Stimulated activated effector memory CD8-positive, alpha-beta T cell treated with anti-CD3 and anti-CD28 coated beads, Interleukin-12 subunit alpha, Interleukin-12 subunit beta, amount 100 ng/mL, for 72 hours (primary cell): ENCODE measurements at regions not wholly inside any gene's neighbourhood (a gene's known extent, or its start where the extent isn't known, plus 50 kb on each side); places are given as distances from the start of the nearest gene placed in this dataset.
A peak's percentile ranks its signal among the peaks of the same experiment; 100 is the strongest.
"Not testable (repeated sequence)": the region's sequence is repeated elsewhere in the genome, so short reads cannot be mapped to it uniquely, and the experiment has no call there.

Source experiments
- ATAC-seq: fragments of 150-1000 bp; cut with Tn5 transposase; 2 replicates; pipeline ENCODE4 v1.10.0; 2021
- DNase-seq, 2 donors: peaks; one replicate each; pipeline ENCODE4 v3.0.0; 2021 to 2022; ENCODE audit warnings: low spot score in 2 of 2
- H3K27ac Mint-ChIP-seq: one replicate; pipeline ENCODE4 v1.8.0; 2022; ENCODE audit warnings: mild to moderate bottlenecking, mixed read lengths
- H3K36me3 Mint-ChIP-seq: one replicate; pipeline ENCODE4 v1.8.0; 2022; ENCODE audit warnings: mild to moderate bottlenecking, mixed read lengths
- H3K4me1 Mint-ChIP-seq: one replicate; pipeline ENCODE4 v1.8.0; 2022; ENCODE audit warnings: mixed read lengths
- H3K4me3 Mint-ChIP-seq: one replicate; pipeline ENCODE4 v1.8.0; 2022; ENCODE audit warnings: mild to moderate bottlenecking, mixed read lengths
- H3K9me3 Mint-ChIP-seq: one replicate; pipeline ENCODE4 v1.8.0; 2022; ENCODE audit warnings: mixed read lengths

GRCh38 chr12:87369161-87369560 lies 660.0 kb downstream of the C12orf50 start:
- Mint-ChIP-seq H3K4me3 (no peak overlapping the region), H3K9me3 (peaks cover 8% of the 10 kb centered on the region), H3K4me1 (no peaks in the 10 kb centered on the region), H3K27ac (no peak overlapping the region), H3K36me3 (no peaks in the 10 kb centered on the region)
- DNase-seq (no peak), ATAC-seq (no peak)

GRCh38 chr12:87368259-87368658 lies 660.9 kb downstream of the C12orf50 start:
- no peak for DNase-seq
- Mint-ChIP-seq H3K27ac (no peak overlapping the region), H3K4me3 (no peak overlapping the region), H3K4me1 (no peaks in the 10 kb centered on the region), H3K9me3 (peaks cover 10% of the 10 kb centered on the region), H3K36me3 (no peaks in the 10 kb centered on the region)
- no peak for ATAC-seq

GRCh38 chr12:87365423-87365822 lies 663.8 kb downstream of the C12orf50 start:
- H3K4me1 Mint-ChIP-seq, result no peaks in the 10 kb centered on the region
- no peak for ATAC-seq
- H3K36me3 Mint-ChIP-seq, result no peaks in the 10 kb centered on the region
- H3K27ac Mint-ChIP-seq, result no peak overlapping the region
- no peak for DNase-seq
- peaks cover 20% of the 10 kb centered on the region for H3K9me3 Mint-ChIP-seq
- no peak overlapping the region for H3K4me3 Mint-ChIP-seq

- Mint-ChIP-seq H3K27ac (no peak overlapping the region), H3K4me1 (no peaks in the 10 kb centered on the region), H3K9me3 (peaks cover 24% of the 10 kb centered on the region), H3K36me3 (no peaks in the 10 kb centered on the region), H3K4me3 (no peak overlapping the region)
- DNase-seq (no peak), ATAC-seq (no peak)
These were observed 665.6 kb downstream of the C12orf50 start for GRCh38 chr12:87363497-87364084.

- DNase-seq (no peak), ATAC-seq (peak; percentile 26)
- no peaks in the 10 kb centered on the region for H3K4me1 Mint-ChIP-seq
- H3K36me3 Mint-ChIP-seq, result no peaks in the 10 kb centered on the region
- no peak overlapping the region for H3K4me3 Mint-ChIP-seq
- H3K27ac Mint-ChIP-seq, result no peak overlapping the region
- H3K9me3 Mint-ChIP-seq, result peaks cover 14% of the 10 kb centered on the region
These were observed 679.5 kb downstream of the C12orf50 start for GRCh38 chr12:87349681-87350080.

- peaks cover 19% of the 10 kb centered on the region for H3K9me3 Mint-ChIP-seq
- DNase-seq (no peak), ATAC-seq (no peak)
- no peaks in the 10 kb centered on the region for H3K4me1 Mint-ChIP-seq
- H3K4me3 Mint-ChIP-seq, result no peak overlapping the region
- no peak overlapping the region for H3K27ac Mint-ChIP-seq
- no peaks in the 10 kb centered on the region for H3K36me3 Mint-ChIP-seq
These were observed 681.1 kb downstream of the C12orf50 start for GRCh38 chr12:87348071-87348470.

- Mint-ChIP-seq H3K27ac (no peak overlapping the region), H3K9me3 (peaks cover 12% of the 10 kb centered on the region), H3K4me1 (no peaks in the 10 kb centered on the region), H3K36me3 (no peaks in the 10 kb centered on the region), H3K4me3 (no peak overlapping the region)
- DNase-seq (no peak), ATAC-seq (no peak)
These were observed 684.5 kb downstream of the C12orf50 start for GRCh38 chr12:87344699-87345098.

GRCh38 chr12:87338681-87339080 lies 690.5 kb downstream of the C12orf50 start:
- Mint-ChIP-seq H3K27ac (no peak overlapping the region), H3K4me1 (no peaks in the 10 kb centered on the region), H3K4me3 (no peak overlapping the region), H3K9me3 (no peaks in the 10 kb centered on the region), H3K36me3 (no peaks in the 10 kb centered on the region)
- ATAC-seq, result no peak
- no peak for DNase-seq

- H3K9me3 Mint-ChIP-seq, result peaks cover 4% of the 10 kb centered on the region
- no peak for ATAC-seq
- no peaks in the 10 kb centered on the region for H3K36me3 Mint-ChIP-seq
- H3K4me3 Mint-ChIP-seq, result no peak overlapping the region
- no peak overlapping the region for H3K27ac Mint-ChIP-seq
- H3K4me1 Mint-ChIP-seq, result no peaks in the 10 kb centered on the region
- no peak for DNase-seq
These were observed 692.3 kb downstream of the C12orf50 start for GRCh38 chr12:87336814-87337336.

GRCh38 chr12:87332987-87333726 lies 696.0 kb downstream of the C12orf50 start:
- H3K4me1 Mint-ChIP-seq, result no peaks in the 10 kb centered on the region
- H3K36me3 Mint-ChIP-seq, result no peaks in the 10 kb centered on the region
- ATAC-seq, result no peak

GRCh38 chr12:87330071-87330555 lies 699.1 kb downstream of the C12orf50 start:
- not testable (repeated sequence) for H3K9me3 Mint-ChIP-seq, DNase-seq, H3K36me3 Mint-ChIP-seq, H3K4me1 Mint-ChIP-seq, H3K4me3 Mint-ChIP-seq, ATAC-seq, H3K27ac Mint-ChIP-seq

More at GRCh38 chr12:87332987-87333726, 696.0 kb downstream of the C12orf50 start:
- no peak overlapping the region for H3K27ac Mint-ChIP-seq
- peaks cover 4% of the 10 kb centered on the region for H3K9me3 Mint-ChIP-seq
- no peak overlapping the region for H3K4me3 Mint-ChIP-seq
- DNase-seq, result no peak

GRCh38 chr12:87329076-87329863 lies 699.9 kb downstream of the C12orf50 start:
- ATAC-seq (no peak), DNase-seq (no peak)
- H3K9me3 Mint-ChIP-seq, result peaks cover 9% of the 10 kb centered on the region
- no peak overlapping the region for H3K27ac Mint-ChIP-seq
- H3K36me3 Mint-ChIP-seq, result no peaks in the 10 kb centered on the region
- no peak overlapping the region for H3K4me3 Mint-ChIP-seq
- no peaks in the 10 kb centered on the region for H3K4me1 Mint-ChIP-seq

GRCh38 chr12:87323369-87323768 lies 705.8 kb downstream of the C12orf50 start:
- Mint-ChIP-seq H3K4me1 (no peaks in the 10 kb centered on the region), H3K27ac (no peak overlapping the region), H3K9me3 (peaks cover 9% of the 10 kb centered on the region), H3K4me3 (no peak overlapping the region), H3K36me3 (no peaks in the 10 kb centered on the region)
- no peak for DNase-seq
- no peak for ATAC-seq

GRCh38 chr12:87320724-87321123 lies 708.5 kb downstream of the C12orf50 start:
- no peak for ATAC-seq
- Mint-ChIP-seq H3K9me3 (peaks cover 6% of the 10 kb centered on the region), H3K36me3 (no peaks in the 10 kb centered on the region), H3K27ac (no peak overlapping the region), H3K4me3 (no peak overlapping the region), H3K4me1 (no peaks in the 10 kb centered on the region)
- DNase-seq, result no peak

GRCh38 chr12:87317302-87317701 lies 711.9 kb downstream of the C12orf50 start:
- H3K4me3 Mint-ChIP-seq, result no peak overlapping the region
- H3K4me1 Mint-ChIP-seq, result no peaks in the 10 kb centered on the region
- H3K27ac Mint-ChIP-seq, result no peak overlapping the region
- H3K36me3 Mint-ChIP-seq, result no peaks in the 10 kb centered on the region
- no peak for DNase-seq
- H3K9me3 Mint-ChIP-seq, result peaks cover 3% of the 10 kb centered on the region
- no peak for ATAC-seq
